ENCODE measurements at regions not wholly inside any gene's neighbourhood (a gene's known extent, or its start where the extent isn't known, plus 50 kb on each side); places are given as distances from the start of the nearest gene placed in this dataset.

DNA sequence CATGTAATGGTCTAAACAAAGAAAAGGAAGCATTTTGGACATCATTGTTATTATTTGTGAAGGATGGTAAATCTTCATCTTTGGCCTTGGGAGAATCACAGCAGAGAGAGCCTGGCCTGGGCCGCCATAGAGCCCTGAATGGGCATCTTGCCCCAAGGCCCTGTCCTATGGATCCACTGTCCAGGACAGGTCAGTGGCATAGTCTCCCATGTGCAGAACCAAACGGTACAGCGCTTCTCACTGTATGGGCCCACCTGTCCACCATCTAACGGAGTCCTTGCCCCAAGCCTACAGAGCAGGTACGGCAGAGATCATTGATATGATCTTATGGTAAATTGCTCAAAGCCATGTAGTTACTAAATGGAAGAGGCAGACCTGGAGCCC, 185.7 kb downstream of the FOXD2 start:
- TF ChIP-seq, protein P1, sequence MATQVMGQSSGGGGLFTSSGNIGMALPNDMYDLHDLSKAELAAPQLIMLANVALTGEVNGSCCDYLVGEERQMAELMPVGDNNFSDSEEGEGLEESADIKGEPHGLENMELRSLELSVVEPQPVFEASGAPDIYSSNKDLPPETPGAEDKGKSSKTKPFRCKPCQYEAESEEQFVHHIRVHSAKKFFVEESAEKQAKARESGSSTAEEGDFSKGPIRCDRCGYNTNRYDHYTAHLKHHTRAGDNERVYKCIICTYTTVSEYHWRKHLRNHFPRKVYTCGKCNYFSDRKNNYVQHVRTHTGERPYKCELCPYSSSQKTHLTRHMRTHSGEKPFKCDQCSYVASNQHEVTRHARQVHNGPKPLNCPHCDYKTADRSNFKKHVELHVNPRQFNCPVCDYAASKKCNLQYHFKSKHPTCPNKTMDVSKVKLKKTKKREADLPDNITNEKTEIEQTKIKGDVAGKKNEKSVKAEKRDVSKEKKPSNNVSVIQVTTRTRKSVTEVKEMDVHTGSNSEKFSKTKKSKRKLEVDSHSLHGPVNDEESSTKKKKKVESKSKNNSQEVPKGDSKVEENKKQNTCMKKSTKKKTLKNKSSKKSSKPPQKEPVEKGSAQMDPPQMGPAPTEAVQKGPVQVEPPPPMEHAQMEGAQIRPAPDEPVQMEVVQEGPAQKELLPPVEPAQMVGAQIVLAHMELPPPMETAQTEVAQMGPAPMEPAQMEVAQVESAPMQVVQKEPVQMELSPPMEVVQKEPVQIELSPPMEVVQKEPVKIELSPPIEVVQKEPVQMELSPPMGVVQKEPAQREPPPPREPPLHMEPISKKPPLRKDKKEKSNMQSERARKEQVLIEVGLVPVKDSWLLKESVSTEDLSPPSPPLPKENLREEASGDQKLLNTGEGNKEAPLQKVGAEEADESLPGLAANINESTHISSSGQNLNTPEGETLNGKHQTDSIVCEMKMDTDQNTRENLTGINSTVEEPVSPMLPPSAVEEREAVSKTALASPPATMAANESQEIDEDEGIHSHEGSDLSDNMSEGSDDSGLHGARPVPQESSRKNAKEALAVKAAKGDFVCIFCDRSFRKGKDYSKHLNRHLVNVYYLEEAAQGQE (IDR thresholded peaks at IDR 0.05; ENCODE audit: insufficient read depth in 1 of 2, low read depth in 2 of 2, low read length in 2 of 2), result no peak
- TF ChIP-seq TAF1 (IDR thresholded peaks at IDR 0.05; ENCODE audit: borderline replicate concordance, insufficient read depth, low read length) (no peak), FOXP2 (optimal IDR thresholded peaks at IDR 0.05; ENCODE audit: borderline replicate concordance, extremely low read depth, extremely low read length, insufficient read depth) (no peak)
